Hepatocyte (in vitro differentiated cells): ENCODE measurements at regions not wholly inside any gene's neighbourhood (a gene's known extent, or its start where the extent isn't known, plus 50 kb on each side); places are given as distances from the start of the nearest gene placed in this dataset.
"Not testable (repeated sequence)": the region's sequence is repeated elsewhere in the genome, so short reads cannot be mapped to it uniquely, and the experiment has no call there.

Experiments
- EZH2 ChIP-seq: fragments of 200-600 bp; sonication (generic); IDR thresholded peaks from 2 replicates; pipeline ENCODE4 v1.6.1; 2016; ENCODE audit warnings: antibody characterized with exemption, mild to moderate bottlenecking, borderline replicate concordance
- EZH2phosphoT487 ChIP-seq: fragments of 200-600 bp; sonication (generic); IDR thresholded peaks from one replicate; pipeline ENCODE4 v1.6.1; 2018; ENCODE audit warnings: antibody characterized with exemption, mild to moderate bottlenecking, low read depth, moderate library complexity; ENCODE audit not compliant: unreplicated experiment, severe bottlenecking

DNA sequence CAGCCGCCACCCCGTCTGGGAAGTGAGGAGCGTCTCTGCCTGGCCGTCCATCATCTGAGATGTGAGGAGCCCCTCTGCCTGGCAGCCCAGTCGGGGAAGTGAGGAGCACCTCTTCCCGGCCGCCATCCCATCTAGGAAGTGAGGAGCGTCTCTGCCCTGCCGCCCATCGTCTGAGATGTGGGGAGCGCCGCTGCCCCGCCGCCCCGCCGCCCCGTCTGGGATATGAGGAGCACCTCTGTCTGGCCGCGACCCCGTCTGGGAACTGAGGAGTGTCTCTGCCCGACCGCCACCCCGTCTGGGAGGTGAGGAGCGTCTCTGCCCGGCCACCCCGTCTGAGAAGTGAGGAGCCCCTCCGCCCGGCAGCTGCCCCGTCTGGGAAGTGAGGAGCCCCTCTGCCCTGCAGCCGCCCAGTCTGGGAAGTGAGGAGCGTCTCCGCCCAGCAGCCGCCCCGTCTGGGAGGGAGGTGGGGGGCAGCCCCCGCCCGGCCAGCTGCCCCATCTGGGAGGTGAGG is 94.3 kb downstream of the BAMBI start:
- TF ChIP-seq EZH2phosphoT487, EZH2: not testable (repeated sequence)
